SK-N-SH treated with all-trans-retinoic acid at 6 μM for 48 hours (cell line): ENCODE measurements at regions not wholly inside any gene's neighbourhood (a gene's known extent, or its start where the extent isn't known, plus 50 kb on each side); places are given as distances from the start of the nearest gene placed in this dataset.

Experiments
- BACH2 ChIP-seq: fragments of 250-450 bp; sonication (Bioruptor Pico); IDR thresholded peaks from 2 replicates; pipeline ENCODE4 v1.9.0; 2021; ENCODE audit warnings: mild to moderate bottlenecking, borderline replicate concordance
- CSDC2 ChIP-seq: fragments of 250-450 bp; sonication (Bioruptor Pico); IDR thresholded peaks from 2 replicates; pipeline ENCODE4 v1.5.0; 2020; ENCODE audit warnings: mild to moderate bottlenecking, moderate library complexity
- TF ChIP-seq, protein P1 (sequence below): fragments of 250-450 bp; sonication (Bioruptor Pico); IDR thresholded peaks from 2 replicates; pipeline ENCODE4 v1.5.1; 2021; ENCODE audit warnings: mild to moderate bottlenecking, moderate library complexity

- TF ChIP-seq CSDC2 (no peak), BACH2 (CRISPR knock-in tag) (no peak)
- TF ChIP-seq, protein P1, sequence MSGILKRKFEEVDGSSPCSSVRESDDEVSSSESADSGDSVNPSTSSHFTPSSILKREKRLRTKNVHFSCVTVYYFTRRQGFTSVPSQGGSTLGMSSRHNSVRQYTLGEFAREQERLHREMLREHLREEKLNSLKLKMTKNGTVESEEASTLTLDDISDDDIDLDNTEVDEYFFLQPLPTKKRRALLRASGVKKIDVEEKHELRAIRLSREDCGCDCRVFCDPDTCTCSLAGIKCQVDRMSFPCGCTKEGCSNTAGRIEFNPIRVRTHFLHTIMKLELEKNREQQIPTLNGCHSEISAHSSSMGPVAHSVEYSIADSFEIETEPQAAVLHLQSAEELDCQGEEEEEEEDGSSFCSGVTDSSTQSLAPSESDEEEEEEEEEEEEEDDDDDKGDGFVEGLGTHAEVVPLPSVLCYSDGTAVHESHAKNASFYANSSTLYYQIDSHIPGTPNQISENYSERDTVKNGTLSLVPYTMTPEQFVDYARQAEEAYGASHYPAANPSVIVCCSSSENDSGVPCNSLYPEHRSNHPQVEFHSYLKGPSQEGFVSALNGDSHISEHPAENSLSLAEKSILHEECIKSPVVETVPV, result no peak
Observed at GRCh38 chr14:81737938-81738337, 204.3 kb upstream of the SEL1L start.
